CD4-positive, alpha-beta T cell treated with Interferon gamma for 1 hour (primary cell): ENCODE measurements at regions not wholly inside any gene's neighbourhood (a gene's known extent, or its start where the extent isn't known, plus 50 kb on each side); places are given as distances from the start of the nearest gene placed in this dataset.
"Not testable (repeated sequence)": the region's sequence is repeated elsewhere in the genome, so short reads cannot be mapped to it uniquely, and the experiment has no call there.

Experiments
- DNase-seq: peaks from one replicate; pipeline ENCODE4 v3.0.0-alpha.2; 2020

GRCh38 chr5:167375125-167375524, 916.3 kb upstream of the WWC1 start:
- DNase-seq = no peak

- DNase-seq = no peak
These were observed 912.3 kb upstream of the WWC1 start for GRCh38 chr5:167378894-167379723.

- DNase-seq = no peak
These were observed 910.0 kb upstream of the WWC1 start for GRCh38 chr5:167381457-167381856.

- no peak for DNase-seq
These were observed 901.9 kb upstream of the WWC1 start for GRCh38 chr5:167389537-167389936.

- DNase-seq = not testable (repeated sequence)
These were observed 900.2 kb upstream of the WWC1 start for GRCh38 chr5:167391286-167391685.

- no peak for DNase-seq
These were observed 899.2 kb upstream of the WWC1 start for GRCh38 chr5:167392240-167392639.

GRCh38 chr5:167393358-167393757, 898.1 kb upstream of the WWC1 start:
- DNase-seq = no peak

- no peak for DNase-seq
These were observed 888.8 kb upstream of the WWC1 start for GRCh38 chr5:167402671-167403070.

GRCh38 chr5:167406513-167406912, 884.9 kb upstream of the WWC1 start:
- no peak for DNase-seq

- no peak for DNase-seq
These were observed 878.9 kb upstream of the WWC1 start for GRCh38 chr5:167412556-167412955.

- no peak for DNase-seq
These were observed 877.9 kb upstream of the WWC1 start for GRCh38 chr5:167413506-167413905.

- no peak for DNase-seq
These were observed 876.8 kb upstream of the WWC1 start for GRCh38 chr5:167414611-167415010.

- no peak for DNase-seq
These were observed 875.4 kb upstream of the WWC1 start for GRCh38 chr5:167415779-167416746.

GRCh38 chr5:167417662-167418061, 873.8 kb upstream of the WWC1 start:
- DNase-seq = no peak

GRCh38 chr5:167425161-167425560, 866.3 kb upstream of the WWC1 start:
- no peak for DNase-seq

- no peak for DNase-seq
These were observed 864.9 kb upstream of the WWC1 start for GRCh38 chr5:167426501-167426900.

GRCh38 chr5:167427641-167428040, 863.8 kb upstream of the WWC1 start:
- not testable (repeated sequence) for DNase-seq

GRCh38 chr5:167440846-167441245, 850.6 kb upstream of the WWC1 start:
- DNase-seq = no peak

- DNase-seq = no peak
These were observed 848.5 kb upstream of the WWC1 start for GRCh38 chr5:167442922-167443321.

GRCh38 chr5:167447466-167448375, 843.7 kb upstream of the WWC1 start:
- no peak for DNase-seq

- no peak for DNase-seq
These were observed 843.1 kb upstream of the WWC1 start for GRCh38 chr5:167448376-167448775.

GRCh38 chr5:167451076-167451475, 840.4 kb upstream of the WWC1 start:
- no peak for DNase-seq

GRCh38 chr5:167452136-167452535, 839.3 kb upstream of the WWC1 start:
- DNase-seq = no peak
